ENCODE measurements at regions not wholly inside any gene's neighbourhood (a gene's known extent, or its start where the extent isn't known, plus 50 kb on each side); places are given as distances from the start of the nearest gene placed in this dataset.
A peak's percentile ranks its signal among the peaks of the same experiment; 100 is the strongest.

DNA sequence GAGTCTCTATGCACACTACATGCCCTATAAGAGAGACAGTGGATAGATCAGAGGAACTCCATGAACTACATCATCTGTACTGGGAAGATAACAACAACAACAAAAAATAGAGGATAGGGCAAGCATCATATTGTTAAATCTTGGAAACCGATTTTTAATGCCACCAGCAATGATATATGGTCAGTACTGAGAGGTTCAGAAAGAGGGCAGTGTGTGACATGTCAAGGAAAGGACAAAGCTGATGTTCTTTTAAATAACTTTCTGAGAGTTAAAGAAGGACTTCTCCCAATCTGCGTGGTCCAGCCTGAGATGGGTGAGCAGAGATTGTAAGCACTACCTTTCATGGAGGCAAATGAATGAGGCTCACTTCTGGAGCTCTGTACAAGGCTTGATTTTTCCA is 62.0 kb upstream of the PHF24 start:
- TF ChIP-seq CTCF (conservative IDR thresholded peaks at IDR 0.05; ENCODE audit: low read depth, low read length) (peak; percentile 25; the same call in 1 of the 2 replicates), EZH2 (IDR thresholded peaks at IDR 0.05; ENCODE audit: low read length, unreplicated experiment) (no peak), EZH2phosphoT487 (IDR thresholded peaks at IDR 0.05; ENCODE audit: borderline replicate concordance, low read length) (no peak)

Data from PC-3 (cell line).